Jurkat, Clone E6-1 (cell line): ENCODE measurements at regions not wholly inside any gene's neighbourhood (a gene's known extent, or its start where the extent isn't known, plus 50 kb on each side); places are given as distances from the start of the nearest gene placed in this dataset.

Experiments
- DNase-seq: peaks from one replicate; pipeline ENCODE4 v3.0.0-alpha.2; 2011; ENCODE audit warnings: low read depth, low spot score
- H3K4me3 ChIP-seq: 2 replicates; pipeline ENCODE4 v1.5.1; 2011; ENCODE audit warnings: mild to moderate bottlenecking, low read length, control low read depth, moderate library complexity

- DNase-seq = no peak
- H3K4me3 ChIP-seq = no peak overlapping the region
Observed at GRCh38 chr11:121727942-121728341, 275.2 kb upstream of the SORL1-AS1 start.

GRCh38 chr11:121723246-121723741 lies 270.5 kb upstream of the SORL1-AS1 start:
- H3K4me3 ChIP-seq = no peak overlapping the region
- DNase-seq = no peak

- DNase-seq = no peak
- no peak overlapping the region for H3K4me3 ChIP-seq
Observed at GRCh38 chr11:121722431-121723245, 269.9 kb upstream of the SORL1-AS1 start.

GRCh38 chr11:121721961-121722360 lies 269.2 kb upstream of the SORL1-AS1 start:
- H3K4me3 ChIP-seq = no peak overlapping the region

GRCh38 chr11:121721448-121721847 lies 268.7 kb upstream of the SORL1-AS1 start:
- H3K4me3 ChIP-seq = no peak overlapping the region
- no peak for DNase-seq

More at GRCh38 chr11:121721961-121722360, 269.2 kb upstream of the SORL1-AS1 start:
- no peak for DNase-seq

GRCh38 chr11:121717296-121717695 lies 264.5 kb upstream of the SORL1-AS1 start:
- DNase-seq = no peak

GRCh38 chr11:121716060-121716459 lies 263.3 kb upstream of the SORL1-AS1 start:
- DNase-seq = no peak
- H3K4me3 ChIP-seq = no peak overlapping the region

More at GRCh38 chr11:121717296-121717695, 264.5 kb upstream of the SORL1-AS1 start:
- H3K4me3 ChIP-seq = no peak overlapping the region

GRCh38 chr11:121715405-121715804 lies 262.6 kb upstream of the SORL1-AS1 start:
- no peak overlapping the region for H3K4me3 ChIP-seq
- no peak for DNase-seq

GRCh38 chr11:121714351-121714750 lies 261.6 kb upstream of the SORL1-AS1 start:
- DNase-seq = no peak
- H3K4me3 ChIP-seq = no peak overlapping the region

- DNase-seq = no peak
- H3K4me3 ChIP-seq = no peak overlapping the region
Observed at GRCh38 chr11:121711939-121712338, 259.2 kb upstream of the SORL1-AS1 start.

- H3K4me3 ChIP-seq = no peak overlapping the region
- no peak for DNase-seq
Observed at GRCh38 chr11:121711236-121711635, 258.5 kb upstream of the SORL1-AS1 start.

- H3K4me3 ChIP-seq = no peak overlapping the region
- DNase-seq = no peak
Observed at GRCh38 chr11:121706884-121707420, 254.2 kb upstream of the SORL1-AS1 start.

- no peak for DNase-seq
- H3K4me3 ChIP-seq = no peak overlapping the region
Observed at GRCh38 chr11:121703201-121703600, 250.4 kb upstream of the SORL1-AS1 start.

- no peak for DNase-seq
- no peak overlapping the region for H3K4me3 ChIP-seq
Observed at GRCh38 chr11:121700968-121701367, 248.2 kb upstream of the SORL1-AS1 start.

- no peak for DNase-seq
- H3K4me3 ChIP-seq = no peak overlapping the region
Observed at GRCh38 chr11:121699801-121700200, 247.0 kb upstream of the SORL1-AS1 start.

GRCh38 chr11:121696931-121697670 lies 244.3 kb upstream of the SORL1-AS1 start:
- no peak overlapping the region for H3K4me3 ChIP-seq
- no peak for DNase-seq

GRCh38 chr11:121696177-121696871 lies 243.6 kb upstream of the SORL1-AS1 start:
- H3K4me3 ChIP-seq = no peak overlapping the region
- no peak for DNase-seq

- no peak for DNase-seq
- no peak overlapping the region for H3K4me3 ChIP-seq
Observed at GRCh38 chr11:121692236-121692635, 239.5 kb upstream of the SORL1-AS1 start.

- DNase-seq = no peak
- H3K4me3 ChIP-seq = no peak overlapping the region
Observed at GRCh38 chr11:121688860-121689614, 236.3 kb upstream of the SORL1-AS1 start.
